K562 (cell line): ENCODE measurements at regions not wholly inside any gene's neighbourhood (a gene's known extent, or its start where the extent isn't known, plus 50 kb on each side); places are given as distances from the start of the nearest gene placed in this dataset.

ENCODE experiments used
- RAD21 ChIP-seq, 2 experiments: fragments of 250-450 bp in 1 of 2; fragments of 450-650 bp in 1 of 2; sonication (Bioruptor Pico) in 1 of 2; formaldehyde crosslinking in 1 of 2; IDR thresholded peaks in 1 of 2; conservative IDR thresholded peaks in 1 of 2; 2 replicates each; pipeline versions ENCODE4 v1.4.0 to v1.8.0; 2020 to 2022; ENCODE audit warnings: mild to moderate bottlenecking in 2 of 2, moderate library complexity in 1 of 2
- TF ChIP-seq, protein P1 (sequence below): fragments of 200-600 bp; sonication (generic); IDR thresholded peaks from one replicate; pipeline ENCODE4 v1.6.1; 2012; ENCODE audit warnings: mild to moderate bottlenecking, low read depth, low read length, inconsistent platforms

DNA sequence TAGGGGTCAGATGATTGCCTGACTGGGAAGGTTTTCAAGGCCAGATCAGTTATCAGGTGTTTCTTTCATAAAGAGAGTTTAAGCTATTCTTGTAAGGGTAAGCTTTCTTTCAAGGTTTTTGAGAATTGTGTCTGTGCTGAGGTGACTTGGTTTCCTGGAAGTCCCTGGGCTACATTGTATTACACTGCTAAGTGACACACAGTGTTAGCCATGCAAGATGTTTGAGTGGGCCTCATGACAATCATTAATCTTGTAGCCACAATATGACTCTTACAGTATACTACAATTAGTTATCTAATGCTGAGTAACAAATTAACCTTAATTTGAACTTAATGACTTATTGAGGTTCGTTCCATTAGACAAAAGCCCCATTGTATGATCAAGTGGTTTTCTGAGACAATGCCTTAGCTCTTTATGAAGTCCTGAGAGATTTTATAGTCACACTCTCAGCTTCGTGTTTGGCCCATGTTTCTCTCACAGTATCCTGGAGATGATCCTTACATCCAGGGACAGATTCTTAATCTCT lies 186.7 kb downstream of the RPS12 start (continued):
- TF ChIP-seq, protein P1, sequence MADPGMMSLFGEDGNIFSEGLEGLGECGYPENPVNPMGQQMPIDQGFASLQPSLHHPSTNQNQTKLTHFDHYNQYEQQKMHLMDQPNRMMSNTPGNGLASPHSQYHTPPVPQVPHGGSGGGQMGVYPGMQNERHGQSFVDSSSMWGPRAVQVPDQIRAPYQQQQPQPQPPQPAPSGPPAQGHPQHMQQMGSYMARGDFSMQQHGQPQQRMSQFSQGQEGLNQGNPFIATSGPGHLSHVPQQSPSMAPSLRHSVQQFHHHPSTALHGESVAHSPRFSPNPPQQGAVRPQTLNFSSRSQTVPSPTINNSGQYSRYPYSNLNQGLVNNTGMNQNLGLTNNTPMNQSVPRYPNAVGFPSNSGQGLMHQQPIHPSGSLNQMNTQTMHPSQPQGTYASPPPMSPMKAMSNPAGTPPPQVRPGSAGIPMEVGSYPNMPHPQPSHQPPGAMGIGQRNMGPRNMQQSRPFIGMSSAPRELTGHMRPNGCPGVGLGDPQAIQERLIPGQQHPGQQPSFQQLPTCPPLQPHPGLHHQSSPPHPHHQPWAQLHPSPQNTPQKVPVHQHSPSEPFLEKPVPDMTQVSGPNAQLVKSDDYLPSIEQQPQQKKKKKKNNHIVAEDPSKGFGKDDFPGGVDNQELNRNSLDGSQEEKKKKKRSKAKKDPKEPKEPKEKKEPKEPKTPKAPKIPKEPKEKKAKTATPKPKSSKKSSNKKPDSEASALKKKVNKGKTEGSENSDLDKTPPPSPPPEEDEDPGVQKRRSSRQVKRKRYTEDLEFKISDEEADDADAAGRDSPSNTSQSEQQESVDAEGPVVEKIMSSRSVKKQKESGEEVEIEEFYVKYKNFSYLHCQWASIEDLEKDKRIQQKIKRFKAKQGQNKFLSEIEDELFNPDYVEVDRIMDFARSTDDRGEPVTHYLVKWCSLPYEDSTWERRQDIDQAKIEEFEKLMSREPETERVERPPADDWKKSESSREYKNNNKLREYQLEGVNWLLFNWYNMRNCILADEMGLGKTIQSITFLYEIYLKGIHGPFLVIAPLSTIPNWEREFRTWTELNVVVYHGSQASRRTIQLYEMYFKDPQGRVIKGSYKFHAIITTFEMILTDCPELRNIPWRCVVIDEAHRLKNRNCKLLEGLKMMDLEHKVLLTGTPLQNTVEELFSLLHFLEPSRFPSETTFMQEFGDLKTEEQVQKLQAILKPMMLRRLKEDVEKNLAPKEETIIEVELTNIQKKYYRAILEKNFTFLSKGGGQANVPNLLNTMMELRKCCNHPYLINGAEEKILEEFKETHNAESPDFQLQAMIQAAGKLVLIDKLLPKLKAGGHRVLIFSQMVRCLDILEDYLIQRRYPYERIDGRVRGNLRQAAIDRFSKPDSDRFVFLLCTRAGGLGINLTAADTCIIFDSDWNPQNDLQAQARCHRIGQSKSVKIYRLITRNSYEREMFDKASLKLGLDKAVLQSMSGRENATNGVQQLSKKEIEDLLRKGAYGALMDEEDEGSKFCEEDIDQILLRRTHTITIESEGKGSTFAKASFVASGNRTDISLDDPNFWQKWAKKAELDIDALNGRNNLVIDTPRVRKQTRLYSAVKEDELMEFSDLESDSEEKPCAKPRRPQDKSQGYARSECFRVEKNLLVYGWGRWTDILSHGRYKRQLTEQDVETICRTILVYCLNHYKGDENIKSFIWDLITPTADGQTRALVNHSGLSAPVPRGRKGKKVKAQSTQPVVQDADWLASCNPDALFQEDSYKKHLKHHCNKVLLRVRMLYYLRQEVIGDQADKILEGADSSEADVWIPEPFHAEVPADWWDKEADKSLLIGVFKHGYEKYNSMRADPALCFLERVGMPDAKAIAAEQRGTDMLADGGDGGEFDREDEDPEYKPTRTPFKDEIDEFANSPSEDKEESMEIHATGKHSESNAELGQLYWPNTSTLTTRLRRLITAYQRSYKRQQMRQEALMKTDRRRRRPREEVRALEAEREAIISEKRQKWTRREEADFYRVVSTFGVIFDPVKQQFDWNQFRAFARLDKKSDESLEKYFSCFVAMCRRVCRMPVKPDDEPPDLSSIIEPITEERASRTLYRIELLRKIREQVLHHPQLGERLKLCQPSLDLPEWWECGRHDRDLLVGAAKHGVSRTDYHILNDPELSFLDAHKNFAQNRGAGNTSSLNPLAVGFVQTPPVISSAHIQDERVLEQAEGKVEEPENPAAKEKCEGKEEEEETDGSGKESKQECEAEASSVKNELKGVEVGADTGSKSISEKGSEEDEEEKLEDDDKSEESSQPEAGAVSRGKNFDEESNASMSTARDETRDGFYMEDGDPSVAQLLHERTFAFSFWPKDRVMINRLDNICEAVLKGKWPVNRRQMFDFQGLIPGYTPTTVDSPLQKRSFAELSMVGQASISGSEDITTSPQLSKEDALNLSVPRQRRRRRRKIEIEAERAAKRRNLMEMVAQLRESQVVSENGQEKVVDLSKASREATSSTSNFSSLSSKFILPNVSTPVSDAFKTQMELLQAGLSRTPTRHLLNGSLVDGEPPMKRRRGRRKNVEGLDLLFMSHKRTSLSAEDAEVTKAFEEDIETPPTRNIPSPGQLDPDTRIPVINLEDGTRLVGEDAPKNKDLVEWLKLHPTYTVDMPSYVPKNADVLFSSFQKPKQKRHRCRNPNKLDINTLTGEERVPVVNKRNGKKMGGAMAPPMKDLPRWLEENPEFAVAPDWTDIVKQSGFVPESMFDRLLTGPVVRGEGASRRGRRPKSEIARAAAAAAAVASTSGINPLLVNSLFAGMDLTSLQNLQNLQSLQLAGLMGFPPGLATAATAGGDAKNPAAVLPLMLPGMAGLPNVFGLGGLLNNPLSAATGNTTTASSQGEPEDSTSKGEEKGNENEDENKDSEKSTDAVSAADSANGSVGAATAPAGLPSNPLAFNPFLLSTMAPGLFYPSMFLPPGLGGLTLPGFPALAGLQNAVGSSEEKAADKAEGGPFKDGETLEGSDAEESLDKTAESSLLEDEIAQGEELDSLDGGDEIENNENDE: no peak
- no peak for TF ChIP-seq RAD21 (CRISPR knock-in tag; conservative IDR thresholded peaks at IDR 0.05 in 1 of 2, IDR thresholded peaks at IDR 0.05 in 1 of 2)
